Esophagus squamous epithelium (tissue), 4 donors: ENCODE measurements at regions not wholly inside any gene's neighbourhood (a gene's known extent, or its start where the extent isn't known, plus 50 kb on each side); places are given as distances from the start of the nearest gene placed in this dataset.

Experiments used
- CTCF ChIP-seq, 6 experiments: fragments of 450-650 bp in 4 of 6; fragments of 200-600 bp in 2 of 6; sonication (generic) in 2 of 6; IDR thresholded peaks; one replicate each; pipeline ENCODE4 v1.5.1; 2016 to 2019; ENCODE audit warnings: antibody characterized with exemption in 6 of 6, mild to moderate bottlenecking in 4 of 6, moderate library complexity in 4 of 6
- POLR2A ChIP-seq, 4 donors: fragments of 450-650 bp; IDR thresholded peaks; one replicate each; pipeline ENCODE4 v1.6.1; 2017; ENCODE audit warnings: antibody characterized with exemption in 4 of 4, mild to moderate bottlenecking in 4 of 4, moderate library complexity in 3 of 4

GRCh38 chr9:80504601-80505230 is 933.0 kb downstream of the TLE4 start:
- TF ChIP-seq CTCF (IDR thresholded peaks at IDR 0.05) (no peak), POLR2A (IDR thresholded peaks at IDR 0.05) (no peak)
